HuH-7 (cell line): ENCODE measurements at regions not wholly inside any gene's neighbourhood (a gene's known extent, or its start where the extent isn't known, plus 50 kb on each side); places are given as distances from the start of the nearest gene placed in this dataset.
"Not testable (repeated sequence)": the region's sequence is repeated elsewhere in the genome, so short reads cannot be mapped to it uniquely, and the experiment has no call there.

Experiments
- DNase-seq: peaks from one replicate; pipeline ENCODE4 v3.0.0; 2011; ENCODE audit warnings: low spot score

DNA sequence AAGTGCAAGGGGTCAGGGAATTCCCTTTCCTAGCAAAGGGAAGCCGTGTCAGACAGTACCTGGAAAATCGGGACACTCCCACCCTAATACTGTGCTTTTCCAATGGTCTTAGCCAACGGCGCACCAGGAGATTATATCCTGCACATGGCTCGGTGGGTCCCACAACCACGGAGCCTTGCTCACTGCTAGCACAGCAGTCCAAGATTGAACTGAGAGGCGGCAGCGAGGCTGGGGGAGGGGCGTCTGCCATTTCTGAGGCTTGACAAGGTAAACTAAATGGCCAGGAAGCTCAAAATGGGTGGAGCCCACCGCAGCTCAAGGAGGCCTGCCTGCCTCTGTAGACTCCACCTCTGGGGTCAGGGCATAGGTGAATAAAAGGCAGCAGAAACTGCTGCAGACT is 76.5 kb upstream of the LINC00632 start:
- DNase-seq: not testable (repeated sequence)

DNA sequence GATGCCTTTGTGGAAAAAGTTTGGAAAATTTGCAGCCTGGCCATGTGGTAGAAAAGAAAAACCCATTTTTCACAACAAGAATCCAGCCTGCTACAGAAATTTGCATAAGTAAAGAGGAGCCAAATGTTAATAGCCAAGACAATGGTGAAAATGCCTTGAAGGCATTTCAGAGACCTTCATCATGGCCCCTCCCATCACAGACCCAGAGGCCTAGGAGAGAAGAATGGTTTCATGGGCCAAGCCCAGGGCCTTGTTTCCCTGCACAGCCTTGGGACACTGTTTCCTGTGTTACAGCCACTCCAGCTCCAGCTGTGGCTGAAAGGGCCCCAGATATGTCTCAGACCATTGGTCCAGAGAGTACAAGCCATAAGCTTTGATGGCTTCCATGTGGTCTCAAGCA is 101.4 kb upstream of the LINC00632 start:
- DNase-seq: no peak

DNA sequence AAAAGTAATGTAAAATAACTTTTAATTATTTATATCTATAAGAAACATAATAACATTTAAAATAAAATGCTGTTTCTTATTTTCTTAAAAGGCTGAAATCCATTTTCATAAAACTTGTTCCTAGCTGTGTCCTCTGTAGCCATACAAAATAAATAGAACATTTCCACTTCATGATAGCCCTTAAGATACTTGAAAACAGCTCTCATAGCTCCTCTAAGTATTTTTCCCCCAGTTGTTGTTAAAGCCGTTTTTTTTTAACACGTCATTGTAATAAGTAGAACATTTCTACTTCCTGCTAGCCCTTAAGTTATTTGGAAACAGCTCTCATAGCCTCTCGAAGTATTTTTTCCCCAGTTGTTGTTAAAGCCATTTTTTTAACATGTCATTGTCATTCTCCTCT is 97.3 kb upstream of the SOX3 start:
- no peak for DNase-seq

DNA sequence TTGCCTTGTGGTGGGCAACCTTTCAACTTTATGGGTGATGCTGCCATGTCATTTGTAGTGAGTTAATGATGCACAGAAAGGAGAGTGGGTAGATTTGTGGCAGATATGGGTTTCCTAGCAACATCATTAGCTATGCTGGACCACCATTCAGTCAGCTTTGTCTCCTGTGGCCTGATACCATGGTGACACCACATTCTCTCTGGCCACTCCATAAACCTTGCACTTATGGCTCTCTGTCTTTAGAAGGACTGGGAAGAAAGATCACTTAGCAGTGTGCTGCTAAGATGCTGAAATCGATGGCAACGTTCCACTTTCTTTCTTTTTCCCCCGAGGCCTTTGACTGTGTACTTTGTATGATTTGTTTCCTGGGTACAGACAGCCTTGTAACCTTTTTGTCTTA is 95.0 kb upstream of the SOX3 start:
- DNase-seq: no peak

DNA sequence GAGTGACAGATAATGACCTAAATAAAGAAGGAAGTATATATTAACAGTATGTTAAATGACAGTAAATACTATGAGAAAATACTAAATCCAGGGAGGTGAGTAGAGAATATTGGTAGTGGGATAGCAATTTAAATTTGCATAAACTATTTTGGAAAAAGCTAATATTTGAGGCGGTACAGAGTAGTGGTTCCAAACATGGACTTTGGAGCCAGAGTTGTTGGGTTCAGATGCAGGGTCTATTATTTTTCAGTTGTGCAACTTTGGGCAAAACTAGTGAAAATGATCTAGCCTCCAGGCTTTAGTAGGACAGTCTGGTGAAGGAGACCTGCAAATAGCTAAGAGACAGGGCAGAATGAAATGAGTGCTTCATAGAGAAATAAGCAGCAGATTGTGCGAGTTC is 84.8 kb upstream of the SOX3 start:
- DNase-seq: no peak

DNA sequence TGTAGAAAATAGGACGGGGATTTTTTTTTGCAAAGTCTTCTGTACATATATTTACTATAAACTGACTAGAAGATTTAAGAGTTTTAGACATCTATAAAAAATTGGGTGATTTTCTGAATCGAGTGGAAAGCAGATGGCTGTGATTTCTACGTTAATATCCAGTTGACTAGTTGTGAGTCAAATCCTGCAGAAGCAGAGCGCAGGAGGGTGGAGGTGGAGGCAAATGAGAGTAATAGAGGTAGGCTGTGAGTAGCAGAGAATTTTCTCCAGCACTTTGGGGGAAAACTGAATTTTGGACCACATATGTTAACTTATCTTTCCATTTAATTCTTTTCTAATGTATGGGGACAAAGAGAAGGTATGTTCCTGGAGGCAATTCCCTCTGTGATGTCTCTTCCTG is 82.1 kb upstream of the SOX3 start:
- DNase-seq: no peak

DNA sequence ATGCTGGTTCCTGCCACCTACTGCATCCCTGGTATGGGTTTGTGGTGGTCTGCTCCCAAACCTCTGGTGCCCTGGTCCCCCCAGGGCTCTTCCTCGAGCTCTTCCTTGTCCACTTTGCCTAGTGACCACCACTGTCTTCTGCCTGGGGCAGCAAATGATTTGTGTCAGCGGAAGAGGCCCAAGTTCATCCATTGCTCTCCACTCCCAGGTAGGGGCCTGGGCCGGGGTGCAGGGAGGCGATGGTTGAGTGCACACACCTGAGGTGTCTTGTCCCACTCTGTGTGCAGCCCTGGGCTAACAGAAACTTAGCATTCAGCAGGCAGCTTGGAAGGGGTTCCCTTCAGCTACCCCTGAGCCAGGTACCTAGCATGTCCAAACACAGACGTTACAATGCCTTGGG is 75.6 kb upstream of the SOX3 start:
- DNase-seq: no peak

DNA sequence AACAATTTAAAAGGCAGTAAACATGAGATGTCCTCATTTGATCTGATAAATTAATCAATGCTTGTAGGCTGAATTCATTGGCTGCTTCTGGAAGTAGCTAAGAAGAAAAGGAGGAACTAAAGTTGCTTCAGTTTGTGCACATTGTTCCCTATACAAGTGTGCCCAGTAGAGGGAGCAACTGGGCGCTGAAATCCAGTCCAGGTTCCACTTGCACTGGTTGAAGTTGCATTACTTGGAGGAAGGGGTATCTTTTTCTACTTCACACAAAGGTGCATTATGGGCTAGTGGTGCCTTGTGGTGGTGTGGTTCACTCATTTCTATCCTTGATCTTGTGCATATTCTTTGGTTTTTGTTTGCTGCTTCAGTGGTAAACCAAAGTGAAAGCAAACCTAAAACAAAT is 67.9 kb upstream of the SOX3 start:
- DNase-seq: peak; percentile 7

DNA sequence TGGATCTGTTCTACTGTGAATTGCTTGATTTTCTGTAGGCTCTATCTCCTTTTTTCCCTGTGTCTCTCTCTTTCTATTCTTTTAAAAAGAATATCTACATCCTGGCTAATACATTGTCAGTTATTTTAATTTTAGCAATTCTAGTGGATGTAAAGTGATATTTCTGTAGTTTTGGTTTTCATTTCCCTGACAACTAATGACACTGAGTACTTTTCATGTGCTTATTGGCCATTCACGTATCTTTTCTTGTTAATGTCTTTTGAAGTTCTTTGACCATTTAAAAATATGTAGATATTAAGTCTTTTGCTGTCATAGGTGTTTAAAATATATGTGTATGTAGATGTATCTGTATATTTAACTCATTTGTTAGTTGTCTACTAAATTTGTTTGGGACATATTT is 59.0 kb upstream of the SOX3 start:
- no peak for DNase-seq
